Ishikawa (cell line): ENCODE measurements at regions not wholly inside any gene's neighbourhood (a gene's known extent, or its start where the extent isn't known, plus 50 kb on each side); places are given as distances from the start of the nearest gene placed in this dataset.
A peak's percentile ranks its signal among the peaks of the same experiment; 100 is the strongest.

ENCODE experiments used
- CEBPB ChIP-seq: IDR thresholded peaks from 2 replicates; pipeline ENCODE4 v1.6.1; 2012
- CREB1 ChIP-seq: IDR thresholded peaks from 2 replicates; pipeline ENCODE4 v1.6.1; 2012; ENCODE audit warnings: low read depth
- EGR1 ChIP-seq: IDR thresholded peaks from 2 replicates; pipeline ENCODE4 v1.6.1; 2012
- EP300 ChIP-seq: IDR thresholded peaks from 2 replicates; pipeline ENCODE4 v1.6.1; 2012; ENCODE audit warnings: borderline replicate concordance
- FOXM1 ChIP-seq: IDR thresholded peaks from 2 replicates; pipeline ENCODE4 v1.6.1; 2012; ENCODE audit warnings: low read depth, borderline replicate concordance
- MAX ChIP-seq: IDR thresholded peaks from 2 replicates; pipeline ENCODE4 v1.6.1; 2012
- NFIC ChIP-seq: IDR thresholded peaks from 2 replicates; pipeline ENCODE4 v1.6.1; 2012
- RAD21 ChIP-seq: IDR thresholded peaks from 2 replicates; pipeline ENCODE4 v1.6.1; 2012; ENCODE audit warnings: low read depth
- TAF1 ChIP-seq: IDR thresholded peaks from 2 replicates; pipeline ENCODE4 v1.6.1; 2012; ENCODE audit warnings: low read depth, mild to moderate bottlenecking
- TCF12 ChIP-seq: IDR thresholded peaks from 2 replicates; pipeline ENCODE4 v1.6.1; 2012; ENCODE audit warnings: low read depth
- TEAD4 ChIP-seq: IDR thresholded peaks from 2 replicates; pipeline ENCODE4 v1.6.1; 2012
- YY1 ChIP-seq: IDR thresholded peaks from 2 replicates; pipeline ENCODE4 v1.6.1; 2012; ENCODE audit warnings: low read depth
- ZBTB7A ChIP-seq: IDR thresholded peaks from 2 replicates; pipeline ENCODE4 v1.6.1; 2012; ENCODE audit warnings: low read depth
- TF ChIP-seq, protein P1 (sequence below): IDR thresholded peaks from 2 replicates; pipeline ENCODE4 v1.6.1; 2012
- TF ChIP-seq, protein P2 (sequence below): IDR thresholded peaks from 2 replicates; pipeline ENCODE4 v1.6.1; 2012; ENCODE audit warnings: low read depth, mild to moderate bottlenecking

GRCh38 chrX:40530509-40530908 is 50.3 kb upstream of the ATP6AP2 start:
- TF ChIP-seq TEAD4, result no peak
- TF ChIP-seq CEBPB, result no peak
- TF ChIP-seq ZBTB7A, result no peak
- TF ChIP-seq, protein P1, sequence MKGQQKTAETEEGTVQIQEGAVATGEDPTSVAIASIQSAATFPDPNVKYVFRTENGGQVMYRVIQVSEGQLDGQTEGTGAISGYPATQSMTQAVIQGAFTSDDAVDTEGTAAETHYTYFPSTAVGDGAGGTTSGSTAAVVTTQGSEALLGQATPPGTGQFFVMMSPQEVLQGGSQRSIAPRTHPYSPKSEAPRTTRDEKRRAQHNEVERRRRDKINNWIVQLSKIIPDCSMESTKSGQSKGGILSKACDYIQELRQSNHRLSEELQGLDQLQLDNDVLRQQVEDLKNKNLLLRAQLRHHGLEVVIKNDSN, result no peak
- no peak for TF ChIP-seq CREB1
- no peak for TF ChIP-seq TAF1
- TF ChIP-seq FOXM1, result no peak
- TF ChIP-seq EP300, result no peak

- TF ChIP-seq, protein P2, sequence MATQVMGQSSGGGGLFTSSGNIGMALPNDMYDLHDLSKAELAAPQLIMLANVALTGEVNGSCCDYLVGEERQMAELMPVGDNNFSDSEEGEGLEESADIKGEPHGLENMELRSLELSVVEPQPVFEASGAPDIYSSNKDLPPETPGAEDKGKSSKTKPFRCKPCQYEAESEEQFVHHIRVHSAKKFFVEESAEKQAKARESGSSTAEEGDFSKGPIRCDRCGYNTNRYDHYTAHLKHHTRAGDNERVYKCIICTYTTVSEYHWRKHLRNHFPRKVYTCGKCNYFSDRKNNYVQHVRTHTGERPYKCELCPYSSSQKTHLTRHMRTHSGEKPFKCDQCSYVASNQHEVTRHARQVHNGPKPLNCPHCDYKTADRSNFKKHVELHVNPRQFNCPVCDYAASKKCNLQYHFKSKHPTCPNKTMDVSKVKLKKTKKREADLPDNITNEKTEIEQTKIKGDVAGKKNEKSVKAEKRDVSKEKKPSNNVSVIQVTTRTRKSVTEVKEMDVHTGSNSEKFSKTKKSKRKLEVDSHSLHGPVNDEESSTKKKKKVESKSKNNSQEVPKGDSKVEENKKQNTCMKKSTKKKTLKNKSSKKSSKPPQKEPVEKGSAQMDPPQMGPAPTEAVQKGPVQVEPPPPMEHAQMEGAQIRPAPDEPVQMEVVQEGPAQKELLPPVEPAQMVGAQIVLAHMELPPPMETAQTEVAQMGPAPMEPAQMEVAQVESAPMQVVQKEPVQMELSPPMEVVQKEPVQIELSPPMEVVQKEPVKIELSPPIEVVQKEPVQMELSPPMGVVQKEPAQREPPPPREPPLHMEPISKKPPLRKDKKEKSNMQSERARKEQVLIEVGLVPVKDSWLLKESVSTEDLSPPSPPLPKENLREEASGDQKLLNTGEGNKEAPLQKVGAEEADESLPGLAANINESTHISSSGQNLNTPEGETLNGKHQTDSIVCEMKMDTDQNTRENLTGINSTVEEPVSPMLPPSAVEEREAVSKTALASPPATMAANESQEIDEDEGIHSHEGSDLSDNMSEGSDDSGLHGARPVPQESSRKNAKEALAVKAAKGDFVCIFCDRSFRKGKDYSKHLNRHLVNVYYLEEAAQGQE, result no peak
- TF ChIP-seq YY1 (no peak), TAF1 (no peak), MAX (no peak), TCF12 (no peak), CEBPB (no peak), RAD21 (no peak), TEAD4 (no peak), CREB1 (no peak), ZBTB7A (no peak), NFIC (no peak), EP300 (no peak), EGR1 (no peak), FOXM1 (no peak)
- TF ChIP-seq, protein P1, result no peak
Measured at GRCh38 chrX:40527543-40527942, 53.2 kb upstream of the ATP6AP2 start.

- TF ChIP-seq EP300 (no peak), EGR1 (no peak), TAF1 (no peak), MAX (no peak), YY1 (no peak), ZBTB7A (no peak), TEAD4 (no peak), FOXM1 (no peak), CEBPB (no peak), RAD21 (no peak)
- TF ChIP-seq, protein P1, result no peak
- TF ChIP-seq, protein P2, result no peak
Measured at GRCh38 chrX:40526412-40526811, 54.4 kb upstream of the ATP6AP2 start.

DNA sequence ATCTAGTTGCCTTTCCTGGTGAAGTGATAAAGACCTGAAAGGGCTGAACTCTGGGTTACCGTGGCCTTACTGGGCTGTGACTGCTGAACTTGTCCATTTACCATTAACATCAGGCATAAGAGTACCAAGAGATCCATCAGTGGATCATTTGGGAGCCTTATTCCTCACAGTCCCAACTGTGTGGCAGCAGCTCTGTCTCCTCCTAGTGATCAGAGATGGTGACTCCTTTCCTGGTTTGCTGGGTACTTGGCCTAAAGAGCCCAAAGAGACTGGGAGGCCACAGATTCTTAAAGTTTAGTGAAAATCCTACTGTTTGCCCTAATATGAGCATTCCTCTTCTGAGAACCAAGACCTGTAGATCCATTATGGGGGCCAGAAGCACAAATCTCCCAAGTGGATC is 56.3 kb upstream of the ATP6AP2 start:
- TF ChIP-seq RAD21 (peak; percentile 44), TEAD4 (no peak)

GRCh38 chrX:40523852-40524251 is 56.9 kb upstream of the ATP6AP2 start:
- TF ChIP-seq TEAD4 (no peak), TAF1 (no peak), RAD21 (no peak), ZBTB7A (no peak)
- TF ChIP-seq, protein P1, result no peak
